A549 (cell line): ENCODE measurements at regions not wholly inside any gene's neighbourhood (a gene's known extent, or its start where the extent isn't known, plus 50 kb on each side); places are given as distances from the start of the nearest gene placed in this dataset.

ENCODE experiments used
- ATAC-seq, 2 experiments: fragments of 200-7000 bp in 1 of 2; fragments of >200 bp in 1 of 2; cut with Nextera tagmentation in 1 of 2; cut with Tn5 transposase in 1 of 2; 3 replicates each; pipeline versions ENCODE4 v1.8.0 to v1.9.1; 2018 to 2020; ENCODE audit warnings: mild to moderate bottlenecking in 1 of 2, moderate library complexity in 1 of 2
- CTCF ChIA-PET: fragments of 300-600 bp; sonication (Branson Sonifier 250); formaldehyde crosslinking; extraction: SDS; loops from one replicate; lab custom pipeline; 2021; ENCODE audit warnings: antibody characterized with exemption, inconsistent platforms; lab: Yijun Ruan, JAX
- POLR2A ChIA-PET: fragments of 350-600 bp; formaldehyde crosslinking; extraction: SDS; loops from one replicate; lab custom pipeline; 2021; ENCODE audit warnings: antibody characterized with exemption, inconsistent platforms; lab: Yijun Ruan, JAX
- DNase-seq, 2 experiments: peaks; one replicate each; pipeline versions ENCODE4 v3.0.0 to v3.0.0-alpha.2; 2011 to 2016; ENCODE audit warnings: low read depth in 1 of 2, low spot score in 1 of 2
- FAIRE-seq: peaks from 2 replicates; lab custom pipeline; 2011; peaks lifted over from hg19 to GRCh38; lab: Jason Lieb, UNC
- H3K27ac ChIP-seq, 2 experiments: fragments of >200 bp; sonication (Bioruptor Twin); formaldehyde crosslinking; 3 replicates each; pipeline ENCODE4 v1.5.1; 2016 to 2017
- H3K4me1 ChIP-seq: fragments of >200 bp; sonication (Bioruptor Twin); formaldehyde crosslinking; 3 replicates; pipeline ENCODE4 v1.6.1; 2016
- H3K4me2 ChIP-seq: fragments of >200 bp; sonication (Bioruptor Twin); formaldehyde crosslinking; 3 replicates; pipeline ENCODE4 v1.6.1; 2016
- H3K4me3 ChIP-seq: fragments of >200 bp; sonication (Bioruptor Twin); formaldehyde crosslinking; 3 replicates; pipeline ENCODE4 v1.5.1; 2016
- H3K9me3 ChIP-seq: fragments of >200 bp; sonication (Bioruptor Twin); formaldehyde crosslinking; 3 replicates; pipeline ENCODE4 v1.6.1; 2016
- ATOH8 ChIP-seq: fragments of 250-450 bp; sonication (Bioruptor Pico); IDR thresholded peaks from 2 replicates; pipeline ENCODE4 v1.5.0; 2020; ENCODE audit warnings: low read depth, mild to moderate bottlenecking, moderate library complexity
- CBX2 ChIP-seq: fragments of 200-600 bp; sonication (generic); IDR thresholded peaks from 2 replicates; pipeline ENCODE4 v1.6.1; 2016; ENCODE audit warnings: low read depth, mild to moderate bottlenecking, borderline replicate concordance
- CTCF ChIP-seq: fragments of >200 bp; sonication (Bioruptor Twin); formaldehyde crosslinking; IDR thresholded peaks from 3 replicates; pipeline ENCODE4 v1.5.1; 2016
- EHF ChIP-seq: fragments of 250-450 bp; sonication (Bioruptor Pico); IDR thresholded peaks from 2 replicates; pipeline ENCODE4 v1.5.0; 2020; ENCODE audit warnings: mild to moderate bottlenecking
- EHMT2 ChIP-seq: fragments of 200-600 bp; sonication (generic); IDR thresholded peaks from 2 replicates; pipeline ENCODE4 v1.6.1; 2016; ENCODE audit warnings: antibody characterized with exemption, low read depth, mild to moderate bottlenecking, moderate library complexity
- ESRRA ChIP-seq: fragments of 150-350 bp; IDR thresholded peaks from 2 replicates; pipeline ENCODE4 v1.6.1; 2014; ENCODE audit warnings: mild to moderate bottlenecking, low read length, borderline replicate concordance
- FOSB ChIP-seq: fragments of 250-450 bp; sonication (Bioruptor Pico); IDR thresholded peaks from 2 replicates; pipeline ENCODE4 v1.5.0; 2020; ENCODE audit warnings: mild to moderate bottlenecking, moderate library complexity
- FOSL2 ChIP-seq, 2 experiments: fragments of 450-650 bp in 1 of 2; fragments of >200 bp in 1 of 2; sonication (Bioruptor Twin) in 1 of 2; formaldehyde crosslinking; IDR thresholded peaks; 2 replicates each; pipeline versions ENCODE4 v1.5.0 to v1.6.1; 2016 to 2020; ENCODE audit warnings: mild to moderate bottlenecking in 1 of 2, moderate library complexity in 1 of 2
- FOXS1 ChIP-seq: fragments of 250-450 bp; sonication (Bioruptor Pico); IDR thresholded peaks from 2 replicates; pipeline ENCODE4 v1.5.0; 2020; ENCODE audit warnings: mild to moderate bottlenecking, moderate library complexity
- HDAC2 ChIP-seq: fragments of 200-600 bp; sonication (generic); IDR thresholded peaks from 2 replicates; pipeline ENCODE4 v1.6.1; 2016
- HEYL ChIP-seq: fragments of 250-450 bp; sonication (Bioruptor Pico); IDR thresholded peaks from 2 replicates; pipeline ENCODE4 v1.8.0; 2021; ENCODE audit warnings: mild to moderate bottlenecking, moderate library complexity
- HOXA7 ChIP-seq: fragments of 250-450 bp; sonication (Bioruptor Pico); IDR thresholded peaks from 2 replicates; pipeline ENCODE4 v1.5.0; 2020; ENCODE audit warnings: mild to moderate bottlenecking, moderate library complexity
- HOXB5 ChIP-seq: fragments of 250-450 bp; sonication (Bioruptor Pico); IDR thresholded peaks from 2 replicates; pipeline ENCODE4 v1.5.0; 2020; ENCODE audit warnings: mild to moderate bottlenecking, moderate library complexity
- JUN ChIP-seq, 2 experiments: fragments of >200 bp; sonication (Bioruptor Twin); formaldehyde crosslinking; IDR thresholded peaks; 2 replicates in 1 of 2; 3 replicates in 1 of 2; pipeline ENCODE4 v1.6.1; 2016 to 2017
- KDM1A ChIP-seq: fragments of 200-600 bp; sonication (generic); IDR thresholded peaks from 2 replicates; pipeline ENCODE4 v1.6.1; 2016; ENCODE audit warnings: low read depth, mild to moderate bottlenecking
- KDM5A ChIP-seq: fragments of 200-600 bp; sonication (generic); IDR thresholded peaks from 2 replicates; pipeline ENCODE4 v1.6.1; 2016; ENCODE audit warnings: antibody characterized with exemption, mild to moderate bottlenecking
- MAX ChIP-seq: IDR thresholded peaks from 2 replicates; pipeline ENCODE4 v1.6.1; 2012
- MAZ ChIP-seq: fragments of 150-350 bp; IDR thresholded peaks from 2 replicates; pipeline ENCODE4 v1.6.1; 2014; ENCODE audit warnings: antibody characterized with exemption, low read depth, low read length, borderline replicate concordance
- MYC ChIP-seq: IDR thresholded peaks from 2 replicates; pipeline ENCODE4 v1.6.1; 2012; ENCODE audit warnings: mild to moderate bottlenecking, inconsistent platforms, low read length, improper control_type of control experiment, borderline replicate concordance
- POLR2AphosphoS2 ChIP-seq: conservative IDR thresholded peaks from 2 replicates; pipeline ENCODE4 v1.6.1; 2012; ENCODE audit warnings: low read length, improper control_type of control experiment, inconsistent platforms
- SMC3 ChIP-seq: fragments of >200 bp; sonication (Bioruptor Twin); formaldehyde crosslinking; IDR thresholded peaks from 3 replicates; pipeline ENCODE4 v1.6.1; 2018; ENCODE audit warnings: inconsistent platforms
- SREBF2 ChIP-seq: fragments of 450-650 bp; IDR thresholded peaks from 2 replicates; pipeline ENCODE4 v1.6.1; 2014; ENCODE audit warnings: mild to moderate bottlenecking, moderate library complexity
- USF2 ChIP-seq: fragments of 450-650 bp; IDR thresholded peaks from 2 replicates; pipeline ENCODE4 v1.6.1; 2014; ENCODE audit warnings: antibody characterized with exemption
- ZC3H11A ChIP-seq: fragments of 450-650 bp; IDR thresholded peaks from 2 replicates; pipeline ENCODE4 v1.6.1; 2014; ENCODE audit warnings: antibody characterized with exemption, mild to moderate bottlenecking
- ZFP36 ChIP-seq: fragments of 450-650 bp; IDR thresholded peaks from 2 replicates; pipeline ENCODE4 v1.6.1; 2014; ENCODE audit warnings: borderline replicate concordance; ENCODE audit not compliant: partially characterized antibody
- ZSCAN20 ChIP-seq: fragments of 250-450 bp; sonication (Bioruptor Pico); IDR thresholded peaks from 2 replicates; pipeline ENCODE4 v1.8.0; 2022; ENCODE audit warnings: mild to moderate bottlenecking, moderate library complexity
- WGBS: methylation state at CpG from one replicate; pipeline ENCODE4 v1.1.6; 2017; ENCODE audit errors: missing lambda C conversion rate; 5-methylcytosine and 5-hydroxymethylcytosine counted together

GRCh38 chr5:124303366-124303765 lies 443.1 kb downstream of the ZNF608 start (continued):
- TF ChIP-seq CTCF (no peak), HEYL (CRISPR knock-in tag) (no peak), MAX (no peak)

- POLR2A ChIA-PET, result no interaction called here
- FAIRE-seq (no peak), DNase-seq (no peak), ATAC-seq (no peak)
- WGBS, result 42% methylated on average over 2 of the region's 2 CpGs
- no peak overlapping the region for H3K4me2 ChIP-seq
- no peaks in the 10 kb centered on the region for H3K9me3 ChIP-seq
- TF ChIP-seq MAX (no peak), EHMT2 (no peak), ZC3H11A (no peak), MAZ (no peak), MYC (no peak), FOSL2 (IDR thresholded peaks at IDR 0.05) (no peak), FOSL2 (CRISPR knock-in tag; IDR thresholded peaks at IDR 0.05) (no peak), FOXS1 (CRISPR knock-in tag) (no peak), SREBF2 (no peak), ATOH8 (CRISPR knock-in tag) (no peak), HOXB5 (no peak), HDAC2 (no peak), CBX2 (no peak)
- CTCF ChIA-PET, result no interaction called here
- H3K27ac ChIP-seq, result no peak overlapping the region
- H3K4me3 ChIP-seq, result no peak overlapping the region
- no peaks in the 10 kb centered on the region for H3K4me1 ChIP-seq
Measured at GRCh38 chr5:124302533-124302932, 443.9 kb downstream of the ZNF608 start.

- no peaks in the 10 kb centered on the region for H3K4me1 ChIP-seq
- no peak for ATAC-seq
- H3K4me3 ChIP-seq, result no peak overlapping the region
- no peak for DNase-seq
- CTCF ChIA-PET, result no interaction called here
- no peak overlapping the region for H3K4me2 ChIP-seq
- no peaks in the 10 kb centered on the region for H3K9me3 ChIP-seq
- POLR2A ChIA-PET, result no interaction called here
- TF ChIP-seq FOSB (no peak), JUN (IDR thresholded peaks at IDR 0.05) (no peak), EHF (no peak), CTCF (no peak), ZSCAN20 (CRISPR knock-in tag) (no peak), HOXA7 (CRISPR knock-in tag) (no peak), ESRRA (no peak), SMC3 (no peak), ZFP36 (no peak), POLR2AphosphoS2 (no peak), KDM1A (no peak), USF2 (no peak), KDM5A (no peak)
- H3K27ac ChIP-seq, result no peak overlapping the region
- 68% methylated on average over 2 of the region's 2 CpGs for WGBS
- FAIRE-seq, result no peak
Measured at GRCh38 chr5:124301850-124302249, 444.6 kb downstream of the ZNF608 start.
